Pons (tissue), 1 donor: ENCODE measurements at regions not wholly inside any gene's neighbourhood (a gene's known extent, or its start where the extent isn't known, plus 50 kb on each side); places are given as distances from the start of the nearest gene placed in this dataset.

Experiments used
- DNase-seq: peaks from one replicate; pipeline ENCODE4 v3.0.0-alpha.2; 2016; ENCODE audit warnings: low spot score

GRCh38 chr12:115176741-115177400 lies 492.9 kb upstream of the TBX3 start:
- no peak for DNase-seq

GRCh38 chr12:115174920-115175319 lies 490.9 kb upstream of the TBX3 start:
- DNase-seq, result no peak

GRCh38 chr12:115172521-115172920 lies 488.5 kb upstream of the TBX3 start:
- no peak for DNase-seq

- DNase-seq, result no peak
Measured at GRCh38 chr12:115169981-115170380, 486.0 kb upstream of the TBX3 start.

- no peak for DNase-seq
Measured at GRCh38 chr12:115166698-115167315, 482.8 kb upstream of the TBX3 start.

GRCh38 chr12:115163710-115164109 lies 479.7 kb upstream of the TBX3 start:
- no peak for DNase-seq

- no peak for DNase-seq
Measured at GRCh38 chr12:115160271-115161128, 476.5 kb upstream of the TBX3 start.

GRCh38 chr12:115158816-115159215 lies 474.8 kb upstream of the TBX3 start:
- DNase-seq, result no peak

GRCh38 chr12:115155665-115156645 lies 472.0 kb upstream of the TBX3 start:
- no peak for DNase-seq

- DNase-seq, result no peak
Measured at GRCh38 chr12:115149685-115150378, 465.9 kb upstream of the TBX3 start.

- no peak for DNase-seq
Measured at GRCh38 chr12:115149279-115149678, 465.3 kb upstream of the TBX3 start.

- DNase-seq, result no peak
Measured at GRCh38 chr12:115147916-115148315, 463.9 kb upstream of the TBX3 start.

- no peak for DNase-seq
Measured at GRCh38 chr12:115146453-115146852, 462.5 kb upstream of the TBX3 start.

GRCh38 chr12:115144425-115144824 lies 460.4 kb upstream of the TBX3 start:
- no peak for DNase-seq

GRCh38 chr12:115140981-115141655 lies 457.1 kb upstream of the TBX3 start:
- DNase-seq, result no peak

- no peak for DNase-seq
Measured at GRCh38 chr12:115137812-115138521, 454.0 kb upstream of the TBX3 start.

- DNase-seq, result peak; percentile 80
Measured at GRCh38 chr12:115135800-115136211, 451.8 kb upstream of the TBX3 start.

GRCh38 chr12:115134298-115134697 lies 450.3 kb upstream of the TBX3 start:
- no peak for DNase-seq

- DNase-seq, result no peak
Measured at GRCh38 chr12:115132905-115133304, 448.9 kb upstream of the TBX3 start.

GRCh38 chr12:115132145-115132544 lies 448.2 kb upstream of the TBX3 start:
- DNase-seq, result no peak
